HepG2 (cell line): ENCODE measurements at regions not wholly inside any gene's neighbourhood (a gene's known extent, or its start where the extent isn't known, plus 50 kb on each side); places are given as distances from the start of the nearest gene placed in this dataset.

ENCODE experiments used
- ARID5B ChIP-seq: IDR thresholded peaks from 2 replicates; pipeline ENCODE4 v1.4.0; 2020; ENCODE audit warnings: mild to moderate bottlenecking, missing genetic modification reagents
- CCDC6 ChIP-seq: sonication (generic); formaldehyde crosslinking; IDR thresholded peaks from 2 replicates; pipeline ENCODE4 v1.8.1; 2022; ENCODE audit warnings: mild to moderate bottlenecking, missing genetic modification reagents, moderate library complexity
- FOXA3 ChIP-seq: IDR thresholded peaks from 2 replicates; pipeline ENCODE4 v1.6.1; 2016; ENCODE audit warnings: missing genetic modification reagents, missing compliant biosample characterization
- FOXO4 ChIP-seq: sonication (generic); formaldehyde crosslinking; conservative IDR thresholded peaks from 2 replicates; pipeline ENCODE4 v1.8.1; 2023; ENCODE audit warnings: missing genetic modification reagents
- HNRNPK ChIP-seq: fragments of 200-400 bp; formaldehyde crosslinking; IDR thresholded peaks from 2 replicates; pipeline ENCODE4 v1.6.1; 2018; ENCODE audit warnings: low read length, low read depth, moderate library complexity, mild to moderate bottlenecking; ENCODE audit not compliant: poor library complexity, severe bottlenecking
- HOXA3 ChIP-seq: sonication (generic); formaldehyde crosslinking; IDR thresholded peaks from 2 replicates; pipeline ENCODE4 v1.5.0; 2020; ENCODE audit warnings: missing genetic modification reagents
- HOXA9 ChIP-seq: sonication (generic); formaldehyde crosslinking; IDR thresholded peaks from 2 replicates; pipeline ENCODE4 v1.8.1; 2022; ENCODE audit warnings: missing genetic modification reagents, mild to moderate bottlenecking, moderate library complexity, borderline replicate concordance
- MBD4 ChIP-seq: IDR thresholded peaks from 2 replicates; pipeline ENCODE4 v1.6.1; 2012; ENCODE audit warnings: low read length, inconsistent platforms, borderline replicate concordance
- SOX13 ChIP-seq, 3 experiments: fragments of 450-650 bp in 1 of 3; sonication (generic) in 1 of 3; formaldehyde crosslinking in 1 of 3; IDR thresholded peaks in 2 of 3; conservative IDR thresholded peaks in 1 of 3; 2 replicates each; pipeline versions ENCODE4 v1.5.0 to v1.6.1; 2016 to 2020; ENCODE audit warnings: antibody characterized with exemption in 1 of 3, mild to moderate bottlenecking in 1 of 3, missing compliant biosample characterization in 1 of 3, missing genetic modification reagents in 1 of 3, moderate library complexity in 1 of 3
- TEAD3 ChIP-seq: optimal IDR thresholded peaks from 2 replicates; pipeline ENCODE3; 2016; ENCODE audit warnings: borderline replicate concordance
- THAP9 ChIP-seq: sonication (generic); formaldehyde crosslinking; IDR thresholded peaks from 2 replicates; pipeline ENCODE4; 2020; ENCODE audit warnings: missing genetic modification reagents, mild to moderate bottlenecking, borderline replicate concordance
- ZNF136 ChIP-seq: sonication (generic); formaldehyde crosslinking; IDR thresholded peaks from 2 replicates; pipeline ENCODE4 v1.8.1; 2022; ENCODE audit warnings: low read depth, mild to moderate bottlenecking, moderate library complexity, missing genetic modification reagents
- ZNF687 ChIP-seq: sonication (generic); formaldehyde crosslinking; IDR thresholded peaks from 2 replicates; pipeline ENCODE4 v1.5.1; 2020; ENCODE audit warnings: mild to moderate bottlenecking, missing genetic modification reagents, moderate library complexity
- ZNF710 ChIP-seq: sonication (generic); formaldehyde crosslinking; IDR thresholded peaks from 2 replicates; pipeline ENCODE4 v1.5.0; 2020; ENCODE audit warnings: mild to moderate bottlenecking, missing genetic modification reagents, borderline replicate concordance

- no peak for TF ChIP-seq HNRNPK
- no peak for TF ChIP-seq ZNF687 (CRISPR knock-in tag)
- TF ChIP-seq SOX13 (IDR thresholded peaks at IDR 0.05) = no peak
- peak in 1 of 2 experiments; percentile 74; a peak in 2 of 4 replicates for TF ChIP-seq SOX13 (CRISPR knock-in tag; conservative IDR thresholded peaks at IDR 0.05 in 1 of 2, IDR thresholded peaks at IDR 0.05 in 1 of 2)
- TF ChIP-seq TEAD3 (CRISPR knock-in tag) = no peak
- TF ChIP-seq FOXO4 = no peak
- 0 out of 2 replicates have a peak, but pooled peaks have one; percentile 11 for TF ChIP-seq FOXA3
- TF ChIP-seq ZNF136 (CRISPR knock-in tag) = no peak
- TF ChIP-seq HOXA9 (CRISPR knock-in tag) = no peak
- 0 out of 2 replicates have a peak, but pooled peaks have one; percentile 19 for TF ChIP-seq HOXA3
- peak; percentile 58 for TF ChIP-seq ARID5B
- TF ChIP-seq ZNF710 (CRISPR knock-in tag) = no peak
- no peak for TF ChIP-seq CCDC6
- TF ChIP-seq MBD4 = no peak
- no peak for TF ChIP-seq THAP9
These were observed 74.2 kb upstream of the CXADR start (continued) for GRCh38 chr21:17438635-17439034.
